ENCODE measurements at regions not wholly inside any gene's neighbourhood (a gene's known extent, or its start where the extent isn't known, plus 50 kb on each side); places are given as distances from the start of the nearest gene placed in this dataset.

DNA sequence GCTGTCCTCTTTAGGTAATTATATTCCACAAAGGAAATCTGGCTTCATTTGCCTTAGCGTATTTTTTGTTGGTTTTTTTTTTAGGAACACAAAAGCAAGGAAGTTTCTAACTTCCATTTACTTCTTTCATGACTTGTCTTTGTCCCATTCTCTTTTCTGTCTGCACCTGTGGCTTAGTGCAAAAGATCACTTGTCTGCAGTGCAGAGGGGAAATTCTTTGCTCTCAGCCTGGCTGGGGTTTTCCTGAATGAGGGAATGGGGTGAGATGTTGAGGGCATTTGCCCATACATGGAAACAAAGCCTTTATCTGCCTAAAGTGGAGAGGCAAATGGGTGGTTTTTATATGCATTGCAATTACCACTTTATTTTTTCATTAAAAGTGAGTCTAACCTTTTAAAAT, 361.1 kb upstream of the IGFBP3 start (continued):
- TF ChIP-seq NR2C1 (IDR thresholded peaks at IDR 0.05) (no peak), HDAC2 (IDR thresholded peaks at IDR 0.05) (no peak), PML (IDR thresholded peaks at IDR 0.05; ENCODE audit: low read length) (no peak), CEBPB (IDR thresholded peaks at IDR 0.05; ENCODE audit: borderline replicate concordance in 1 of 2, low read depth in 2 of 2, low read length in 2 of 2) (0 out of 4 replicates have a peak, but pooled peaks of 1 of the 2 experiments have one; percentile 25), MXI1 (IDR thresholded peaks at IDR 0.05; ENCODE audit: low read depth, low read length) (no peak), EP300 (IDR thresholded peaks at IDR 0.05; ENCODE audit: borderline replicate concordance in 1 of 2, control insufficient read depth in 1 of 2, low read depth in 2 of 2, low read length in 2 of 2) (0 out of 4 replicates have a peak, but pooled peaks of 1 of the 2 experiments have one; percentile 5), YBX1 (IDR thresholded peaks at IDR 0.05) (no peak)
- TF ChIP-seq, protein P1, sequence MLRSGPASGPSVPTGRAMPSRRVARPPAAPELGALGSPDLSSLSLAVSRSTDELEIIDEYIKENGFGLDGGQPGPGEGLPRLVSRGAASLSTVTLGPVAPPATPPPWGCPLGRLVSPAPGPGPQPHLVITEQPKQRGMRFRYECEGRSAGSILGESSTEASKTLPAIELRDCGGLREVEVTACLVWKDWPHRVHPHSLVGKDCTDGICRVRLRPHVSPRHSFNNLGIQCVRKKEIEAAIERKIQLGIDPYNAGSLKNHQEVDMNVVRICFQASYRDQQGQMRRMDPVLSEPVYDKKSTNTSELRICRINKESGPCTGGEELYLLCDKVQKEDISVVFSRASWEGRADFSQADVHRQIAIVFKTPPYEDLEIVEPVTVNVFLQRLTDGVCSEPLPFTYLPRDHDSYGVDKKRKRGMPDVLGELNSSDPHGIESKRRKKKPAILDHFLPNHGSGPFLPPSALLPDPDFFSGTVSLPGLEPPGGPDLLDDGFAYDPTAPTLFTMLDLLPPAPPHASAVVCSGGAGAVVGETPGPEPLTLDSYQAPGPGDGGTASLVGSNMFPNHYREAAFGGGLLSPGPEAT (IDR thresholded peaks at IDR 0.05; ENCODE audit: low read depth), result peak; percentile 54; the same call in 1 of the 2 replicates
- TF ChIP-seq, protein P2, sequence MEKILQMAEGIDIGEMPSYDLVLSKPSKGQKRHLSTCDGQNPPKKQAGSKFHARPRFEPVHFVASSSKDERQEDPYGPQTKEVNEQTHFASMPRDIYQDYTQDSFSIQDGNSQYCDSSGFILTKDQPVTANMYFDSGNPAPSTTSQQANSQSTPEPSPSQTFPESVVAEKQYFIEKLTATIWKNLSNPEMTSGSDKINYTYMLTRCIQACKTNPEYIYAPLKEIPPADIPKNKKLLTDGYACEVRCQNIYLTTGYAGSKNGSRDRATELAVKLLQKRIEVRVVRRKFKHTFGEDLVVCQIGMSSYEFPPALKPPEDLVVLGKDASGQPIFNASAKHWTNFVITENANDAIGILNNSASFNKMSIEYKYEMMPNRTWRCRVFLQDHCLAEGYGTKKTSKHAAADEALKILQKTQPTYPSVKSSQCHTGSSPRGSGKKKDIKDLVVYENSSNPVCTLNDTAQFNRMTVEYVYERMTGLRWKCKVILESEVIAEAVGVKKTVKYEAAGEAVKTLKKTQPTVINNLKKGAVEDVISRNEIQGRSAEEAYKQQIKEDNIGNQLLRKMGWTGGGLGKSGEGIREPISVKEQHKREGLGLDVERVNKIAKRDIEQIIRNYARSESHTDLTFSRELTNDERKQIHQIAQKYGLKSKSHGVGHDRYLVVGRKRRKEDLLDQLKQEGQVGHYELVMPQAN (conservative IDR thresholded peaks at IDR 0.05), result no peak
